ENCODE measurements at regions not wholly inside any gene's neighbourhood (a gene's known extent, or its start where the extent isn't known, plus 50 kb on each side); places are given as distances from the start of the nearest gene placed in this dataset.
A peak's percentile ranks its signal among the peaks of the same experiment; 100 is the strongest.
"Not testable (repeated sequence)": the region's sequence is repeated elsewhere in the genome, so short reads cannot be mapped to it uniquely, and the experiment has no call there.

DNA sequence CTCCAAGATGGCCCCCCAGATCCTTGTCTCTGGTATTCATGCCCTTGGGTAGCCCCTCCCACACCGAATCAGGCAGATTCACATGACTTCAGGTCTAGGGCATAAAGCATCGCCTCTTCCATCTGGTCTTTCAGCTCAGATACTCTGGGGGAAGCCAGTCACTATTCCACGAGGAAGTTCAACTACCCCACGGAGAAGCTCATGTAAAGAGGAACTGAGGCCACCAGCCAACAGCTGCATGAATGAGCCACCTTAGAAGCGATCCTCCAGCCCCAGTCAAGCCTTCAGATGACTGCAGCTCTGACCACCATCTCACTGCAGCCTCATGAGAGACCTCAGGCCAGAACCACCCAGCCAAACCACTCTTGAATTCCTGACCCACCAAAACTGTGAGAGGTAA lies 54.1 kb downstream of the SOCS3 start:
- POLR2A ChIA-PET = no interaction called here

GRCh38 chr17:78304549-78305037 lies 55.3 kb downstream of the SOCS3 start:
- intact Hi-C loops (cut with micrococcal nuclease) = no loop called here
- CTCF ChIA-PET = no interaction called here
- Mint-ChIP-seq H3K9me3 (peaks cover 5% of the 10 kb centered on the region), H3K4me1 (ENCODE audit: low read depth) (peaks cover 10% of the 10 kb centered on the region), H3K27me3 (no peaks in the 10 kb centered on the region), H3K27ac (no peak overlapping the region), H3K4me3 (no peak overlapping the region), H3K36me3 (no peaks in the 10 kb centered on the region)
- POLR2A ChIA-PET = no interaction called here
- DNase-seq = no peak

More for the DNA sequence above, 54.1 kb downstream of the SOCS3 start:
- Mint-ChIP-seq H3K27me3 (no peaks in the 10 kb centered on the region), H3K9me3 (peaks cover 5% of the 10 kb centered on the region), H3K4me3 (no peak overlapping the region), H3K36me3 (no peaks in the 10 kb centered on the region), H3K4me1 (ENCODE audit: low read depth) (peaks cover 6% of the 10 kb centered on the region), H3K27ac (no peak overlapping the region)
- no peak for DNase-seq
- CTCF ChIA-PET = no interaction called here
- intact Hi-C loops (cut with micrococcal nuclease) = no loop called here

- POLR2A ChIA-PET = no interaction called here
- Mint-ChIP-seq H3K27ac (no peak overlapping the region), H3K4me1 (ENCODE audit: low read depth) (peaks cover 10% of the 10 kb centered on the region), H3K27me3 (no peaks in the 10 kb centered on the region), H3K4me3 (no peak overlapping the region), H3K36me3 (no peaks in the 10 kb centered on the region), H3K9me3 (peaks cover 5% of the 10 kb centered on the region)
- no peak for DNase-seq
- CTCF ChIA-PET = interaction anchor here (1.1 kb wide), 1 partner anchor 51 kb away, joined by 3 read pairs; no protein-coding TSS in a partner anchor
- intact Hi-C loops (cut with micrococcal nuclease) = no loop called here
Observed at GRCh38 chr17:78302478-78302877, 57.4 kb downstream of the SOCS3 start.

DNA sequence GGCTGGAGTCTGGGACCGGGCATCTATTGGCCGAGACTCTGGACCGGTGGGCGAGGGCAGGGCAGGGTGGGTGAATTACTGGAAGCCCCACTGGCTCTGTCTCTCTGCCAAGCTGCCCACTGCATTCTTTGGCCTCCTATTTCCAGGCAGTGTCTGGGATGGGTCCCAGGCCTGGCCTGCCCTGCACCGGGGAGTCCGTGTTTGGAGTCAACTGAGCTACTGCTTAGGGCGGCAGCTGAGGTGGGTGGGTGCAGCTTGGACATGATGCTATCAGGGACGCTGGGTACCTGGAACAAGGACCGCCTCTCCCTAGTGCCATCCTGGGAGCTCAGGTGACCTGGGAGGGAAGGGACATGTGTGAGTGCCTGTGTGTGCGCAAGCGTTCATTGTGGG lies 58.1 kb downstream of the SOCS3 start:
- Mint-ChIP-seq H3K4me3 (no peak overlapping the region), H3K4me1 (ENCODE audit: low read depth) (peaks cover 10% of the 10 kb centered on the region), H3K9me3 (peaks cover 1% of the 10 kb centered on the region), H3K27me3 (no peaks in the 10 kb centered on the region), H3K36me3 (no peaks in the 10 kb centered on the region), H3K27ac (no peak overlapping the region)
- no peak for DNase-seq
- intact Hi-C loops (cut with micrococcal nuclease) = no loop called here
- CTCF ChIA-PET = interaction anchor here (0.8 to 1.2 kb wide), 3 partner anchors 12 to 50 kb away, joined by 3 to 4 read pairs (median 3); no protein-coding TSS in a partner anchor
- POLR2A ChIA-PET = no interaction called here

GRCh38 chr17:78300962-78301820 lies 58.7 kb downstream of the SOCS3 start:
- CTCF ChIA-PET = interaction anchor here (0.6 to 1.2 kb wide), 4 partner anchors 12 to 49 kb away, joined by 3 to 4 read pairs (median 3); no protein-coding TSS in a partner anchor

DNA sequence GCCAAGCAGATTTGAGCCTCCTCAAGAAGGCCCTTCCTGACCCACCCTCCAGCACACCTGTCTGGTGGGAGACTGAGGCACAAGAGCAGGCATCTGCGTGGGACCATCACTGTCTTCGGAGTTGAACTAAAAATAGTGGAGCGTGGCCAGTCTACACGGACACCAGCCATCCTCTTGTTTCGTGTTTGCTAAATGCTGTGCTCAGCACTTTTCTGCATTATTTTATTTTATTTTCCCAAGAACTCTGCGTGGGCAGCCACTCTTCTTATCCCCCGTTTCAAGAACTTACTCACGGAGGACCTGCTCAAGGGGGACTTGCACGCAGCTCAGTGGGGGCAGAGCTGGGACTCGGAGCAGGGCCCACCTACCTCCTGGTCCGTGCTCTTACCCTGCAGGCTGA lies 60.8 kb downstream of the SOCS3 start:
- DNase-seq = no peak
- ChIA-PET CTCF (no interaction called here), POLR2A (no interaction called here)

More at GRCh38 chr17:78300962-78301820, 58.7 kb downstream of the SOCS3 start:
- H3K9me3 Mint-ChIP-seq = no peaks in the 10 kb centered on the region
- no peaks in the 10 kb centered on the region for H3K36me3 Mint-ChIP-seq
- no peak overlapping the region for H3K4me3 Mint-ChIP-seq
- intact Hi-C loops (cut with micrococcal nuclease) = no loop called here
- no peak overlapping the region for H3K27ac Mint-ChIP-seq
- POLR2A ChIA-PET = no interaction called here
- peaks cover 10% of the 10 kb centered on the region for H3K4me1 Mint-ChIP-seq (ENCODE audit: low read depth)
- DNase-seq = peak; percentile 15
- no peaks in the 10 kb centered on the region for H3K27me3 Mint-ChIP-seq

GRCh38 chr17:78294776-78295175 lies 63.3 kb downstream of the TMEM235 start:
- CTCF ChIA-PET = no interaction called here

More for the DNA sequence above, 60.8 kb downstream of the SOCS3 start:
- intact Hi-C loops (cut with micrococcal nuclease) = no loop called here
- Mint-ChIP-seq H3K4me1 (ENCODE audit: low read depth) (peaks cover 10% of the 10 kb centered on the region), H3K27me3 (no peaks in the 10 kb centered on the region), H3K27ac (no peak overlapping the region), H3K4me3 (no peak overlapping the region), H3K9me3 (no peaks in the 10 kb centered on the region), H3K36me3 (no peaks in the 10 kb centered on the region)

DNA sequence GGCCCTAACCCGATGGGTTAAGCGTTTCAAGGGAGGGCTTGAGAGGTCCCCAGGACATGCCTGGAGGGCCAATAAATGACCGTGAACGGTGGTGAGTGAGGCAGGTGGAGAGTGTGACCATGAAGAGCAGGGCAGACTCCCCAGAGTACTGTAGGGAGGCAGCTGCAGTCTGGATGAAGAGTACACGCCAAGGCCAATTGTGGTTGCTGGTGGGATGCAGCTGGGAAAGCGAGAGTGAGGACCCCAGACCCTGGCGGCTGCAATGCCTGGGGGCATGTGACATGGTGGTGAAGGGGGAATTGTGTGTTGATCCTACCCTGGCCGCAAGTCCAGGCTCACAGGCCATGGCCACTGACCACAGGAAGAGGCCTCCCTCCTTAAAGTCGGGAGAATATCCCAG lies 62.9 kb downstream of the TMEM235 start:
- POLR2A ChIA-PET = no interaction called here
- CTCF ChIA-PET = no interaction called here
- Mint-ChIP-seq H3K4me3 (no peak overlapping the region), H3K36me3 (no peaks in the 10 kb centered on the region), H3K27me3 (no peaks in the 10 kb centered on the region), H3K4me1 (ENCODE audit: low read depth) (peaks cover 2% of the 10 kb centered on the region), H3K9me3 (no peaks in the 10 kb centered on the region), H3K27ac (no peak overlapping the region)
- intact Hi-C loops (cut with micrococcal nuclease) = loop anchor here (5.0 kb wide), 2 partner anchors 42 to 48 kb away; no protein-coding TSS in a partner anchor
- DNase-seq = no peak

More at GRCh38 chr17:78294776-78295175, 63.3 kb downstream of the TMEM235 start:
- POLR2A ChIA-PET = no interaction called here
- Mint-ChIP-seq H3K27ac (no peak overlapping the region), H3K27me3 (no peaks in the 10 kb centered on the region), H3K36me3 (no peaks in the 10 kb centered on the region), H3K4me3 (no peak overlapping the region), H3K9me3 (no peaks in the 10 kb centered on the region), H3K4me1 (ENCODE audit: low read depth) (peaks cover 2% of the 10 kb centered on the region)
- intact Hi-C loops (cut with micrococcal nuclease) = loop anchor here (5.0 kb wide), 2 partner anchors 42 to 48 kb away; no protein-coding TSS in a partner anchor
- no peak for DNase-seq

DNA sequence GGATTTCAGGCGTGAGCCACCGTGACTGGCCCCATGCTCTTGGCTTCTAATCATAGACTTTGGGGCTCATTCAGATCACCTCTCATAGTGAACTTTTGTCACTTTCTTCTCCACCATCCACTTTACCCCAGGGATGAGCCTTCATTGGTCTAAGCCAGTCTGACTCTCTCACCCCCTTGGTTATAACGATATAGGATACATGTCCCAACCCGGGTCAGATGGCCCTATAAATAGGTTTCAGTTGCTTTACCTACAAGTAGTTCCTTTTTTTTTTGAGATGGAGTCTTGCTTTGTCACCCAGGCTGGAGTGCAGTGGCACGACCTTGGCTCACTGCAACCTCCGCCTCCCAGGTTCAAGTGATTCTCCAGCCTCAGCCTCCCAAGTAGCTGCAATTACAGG lies 61.7 kb downstream of the TMEM235 start:
- H3K27me3 Mint-ChIP-seq; DNase-seq; H3K27ac Mint-ChIP-seq; H3K4me3 Mint-ChIP-seq; H3K4me1 Mint-ChIP-seq (ENCODE audit: low read depth); CTCF ChIA-PET; H3K9me3 Mint-ChIP-seq; H3K36me3 Mint-ChIP-seq; POLR2A ChIA-PET: not testable (repeated sequence)
- intact Hi-C loops (cut with micrococcal nuclease) = loop anchor here (5.0 kb wide), 2 partner anchors 41 to 49 kb away; no protein-coding TSS in a partner anchor

DNA sequence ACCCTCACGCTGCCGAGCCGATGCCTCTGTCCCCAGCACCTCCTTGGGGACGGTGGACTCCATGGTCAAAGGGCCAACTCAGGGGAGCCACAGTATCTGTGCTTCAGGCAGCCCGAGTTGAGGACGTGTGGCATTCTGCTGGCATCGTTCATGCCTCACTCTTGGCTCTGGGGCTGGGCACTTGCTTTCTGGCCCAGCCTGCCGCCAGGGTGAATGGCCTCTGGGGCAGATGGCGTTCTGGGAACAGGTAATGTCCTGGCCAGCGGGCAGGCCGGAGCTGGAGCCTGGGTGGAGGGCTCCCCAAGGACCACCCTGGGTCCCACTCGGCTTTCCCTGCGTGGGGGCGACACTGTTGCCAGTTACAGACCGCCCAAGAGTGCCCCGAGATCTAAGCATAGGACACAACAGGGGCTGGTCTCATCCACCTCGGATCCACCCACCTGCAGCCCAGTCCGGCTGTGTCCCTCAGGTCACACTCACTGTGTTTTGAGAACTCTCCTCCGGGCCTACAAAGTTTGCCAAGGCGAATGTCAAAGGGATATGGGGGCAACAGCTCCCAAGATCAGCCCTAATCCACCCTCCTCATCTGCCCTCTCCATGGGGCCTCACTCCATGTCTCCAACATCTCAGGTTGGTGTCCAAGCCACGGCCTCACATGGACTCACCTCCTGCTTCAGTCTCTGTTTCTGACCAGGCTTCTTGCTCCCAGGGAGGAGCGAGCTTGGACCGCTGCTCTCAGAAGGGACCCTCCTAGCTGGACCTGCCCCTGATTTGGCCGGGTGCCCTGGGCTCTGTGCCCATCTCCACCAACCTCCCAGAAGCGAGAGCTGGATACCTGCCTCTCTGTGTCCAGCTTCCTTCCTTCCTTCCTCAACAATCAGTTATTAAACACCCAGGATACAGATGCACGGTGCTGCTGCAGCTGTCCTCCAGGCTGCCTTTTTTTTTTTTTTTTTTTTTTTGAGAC lies 60.8 kb downstream of the TMEM235 start:
- H3K9me3 Mint-ChIP-seq = no peaks in the 10 kb centered on the region
- peaks cover 2% of the 10 kb centered on the region for H3K4me1 Mint-ChIP-seq (ENCODE audit: low read depth)
- ChIA-PET CTCF (no interaction called here), POLR2A (no interaction called here)
- intact Hi-C loops (cut with micrococcal nuclease) = loop anchor here (5.0 kb wide), 2 partner anchors 40 to 50 kb away; no protein-coding TSS in a partner anchor
- H3K36me3 Mint-ChIP-seq = no peaks in the 10 kb centered on the region
- no peak overlapping the region for H3K27ac Mint-ChIP-seq
- H3K27me3 Mint-ChIP-seq = no peaks in the 10 kb centered on the region
- H3K4me3 Mint-ChIP-seq = no peak overlapping the region
- no peak for DNase-seq

DNA sequence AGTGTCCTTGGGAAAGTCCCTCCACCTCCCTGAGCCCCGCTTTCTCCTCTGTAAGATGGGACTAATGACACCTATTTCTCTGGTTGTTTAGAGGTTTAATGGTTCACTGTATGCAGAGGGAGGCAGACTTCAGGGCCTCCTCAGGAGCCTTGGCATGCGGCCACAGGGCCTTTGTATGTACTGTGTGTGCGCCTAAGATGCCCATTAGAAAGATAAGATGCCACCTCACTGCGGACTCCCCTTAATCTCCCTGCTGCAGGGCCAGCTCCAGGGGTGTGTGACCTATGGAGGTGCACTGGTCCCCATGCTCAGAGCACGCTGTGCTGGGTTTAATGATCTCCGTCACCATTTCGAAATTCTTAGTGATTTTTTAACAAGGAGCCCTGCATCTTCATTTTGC lies 59.3 kb downstream of the TMEM235 start:
- H3K9me3 Mint-ChIP-seq = no peaks in the 10 kb centered on the region
- ChIA-PET CTCF (interaction anchor here (0.6 to 3.5 kb wide), 9 partner anchors 28 to 131 kb away, joined by 3 to 32 read pairs (median 4); no protein-coding TSS in a partner anchor), POLR2A (interaction anchor here (1.4 kb wide), 1 partner anchor 69 kb away, joined by 3 read pairs; the partner anchor contains the start of gene SOCS3)
- intact Hi-C loops (cut with micrococcal nuclease) = loop anchor here (1.0 to 5.0 kb wide), 3 partner anchors 38 to 66 kb away; no protein-coding TSS in a partner anchor
- H3K27me3 Mint-ChIP-seq = no peaks in the 10 kb centered on the region
- H3K27ac Mint-ChIP-seq = no peak overlapping the region
- H3K4me3 Mint-ChIP-seq = no peak overlapping the region
- peaks cover 2% of the 10 kb centered on the region for H3K4me1 Mint-ChIP-seq (ENCODE audit: low read depth)
- no peaks in the 10 kb centered on the region for H3K36me3 Mint-ChIP-seq
- DNase-seq = no peak

Data from activated CD4-positive, alpha-beta memory T cell treated with anti-CD3 and anti-CD28 coated beads for 36 hours (primary cell).